ENCODE measurements at regions not wholly inside any gene's neighbourhood (a gene's known extent, or its start where the extent isn't known, plus 50 kb on each side); places are given as distances from the start of the nearest gene placed in this dataset.

- no peak for TF ChIP-seq CTCF (IDR thresholded peaks at IDR 0.05)
- no peak for TF ChIP-seq POLR2A (IDR thresholded peaks at IDR 0.05)
Observed at GRCh38 chr17:33463887-33464286, 170.8 kb upstream of the ASIC2 start.
